HG02798 (cell line): ENCODE measurements at regions not wholly inside any gene's neighbourhood (a gene's known extent, or its start where the extent isn't known, plus 50 kb on each side); places are given as distances from the start of the nearest gene placed in this dataset.
"Not testable (repeated sequence)": the region's sequence is repeated elsewhere in the genome, so short reads cannot be mapped to it uniquely, and the experiment has no call there.

Experiments
- ATAC-seq: cut with Tn5 transposase; IDR thresholded peaks from one replicate; pipeline ENCODE4 v1.9.1; 2021; ENCODE audit warnings: mild to moderate bottlenecking; ENCODE audit not compliant: unreplicated experiment, poor library complexity

GRCh38 chr3:5463991-5464390, 276.5 kb downstream of the EDEM1 start:
- no peak for ATAC-seq

DNA sequence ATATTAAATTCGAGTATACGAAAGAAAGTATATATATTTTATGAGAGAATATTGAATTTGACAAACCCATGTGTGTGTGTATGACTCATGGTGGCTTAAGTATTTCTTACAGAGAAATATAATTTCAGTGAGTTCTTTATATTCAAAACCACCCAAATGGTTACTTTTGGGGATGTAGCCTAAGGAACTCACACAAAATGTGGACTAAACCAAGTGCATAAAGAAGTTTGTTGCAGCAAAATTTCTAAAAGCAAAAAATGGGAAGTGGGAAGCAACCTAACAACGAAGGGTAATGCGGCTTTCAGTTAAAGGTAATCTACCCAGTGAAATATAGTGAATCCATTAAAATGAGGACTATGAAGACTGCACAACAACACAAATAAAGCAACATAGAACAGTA, 277.1 kb downstream of the EDEM1 start:
- no peak for ATAC-seq

DNA sequence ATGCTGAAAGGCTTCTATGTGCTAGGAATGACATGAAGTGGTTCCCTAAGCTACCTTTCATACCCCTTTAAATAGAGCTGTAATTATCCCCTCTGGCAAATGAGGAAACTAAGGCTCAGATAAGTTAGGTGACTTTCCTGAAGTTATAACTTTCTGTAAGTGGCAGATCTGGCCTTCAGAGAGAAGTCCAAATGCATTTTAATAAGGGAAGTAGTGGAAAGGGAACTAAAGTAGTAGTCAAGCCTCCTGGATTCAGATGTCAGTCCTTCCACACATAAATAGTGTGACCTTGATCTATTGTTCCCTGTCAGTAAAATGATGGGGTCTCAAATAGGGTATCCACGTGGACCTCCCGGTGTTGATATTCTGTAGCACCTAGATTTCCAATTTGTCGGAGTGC, 277.7 kb downstream of the EDEM1 start:
- ATAC-seq: no peak

DNA sequence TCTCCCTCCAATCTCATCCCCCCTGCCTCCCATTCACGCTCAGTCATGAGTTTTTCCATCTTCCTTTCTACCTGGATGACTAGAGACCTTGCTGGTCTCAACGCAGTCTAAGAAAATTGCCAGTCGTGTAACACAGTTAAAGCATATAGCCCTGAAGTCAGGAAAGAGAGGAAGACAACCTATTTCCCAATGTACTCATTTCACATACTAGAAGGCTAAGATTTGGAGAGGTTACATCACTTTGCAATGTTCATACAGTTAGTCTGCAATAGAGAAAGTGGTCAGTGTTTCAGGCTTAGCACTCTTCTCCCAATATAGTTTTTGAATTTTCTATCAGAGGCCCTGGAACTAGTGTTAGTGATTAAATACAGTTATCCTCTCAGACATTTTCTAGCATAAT, 278.6 kb downstream of the EDEM1 start:
- no peak for ATAC-seq

GRCh38 chr3:5466717-5467116, 279.2 kb downstream of the EDEM1 start:
- ATAC-seq: no peak

- no peak for ATAC-seq
Measured at GRCh38 chr3:5473471-5473870, 286.0 kb downstream of the EDEM1 start.

GRCh38 chr3:5476403-5476802, 288.9 kb downstream of the EDEM1 start:
- no peak for ATAC-seq

- no peak for ATAC-seq
Measured at GRCh38 chr3:5479229-5479799, 291.8 kb downstream of the EDEM1 start.

GRCh38 chr3:5480190-5480589, 292.7 kb downstream of the EDEM1 start:
- no peak for ATAC-seq

DNA sequence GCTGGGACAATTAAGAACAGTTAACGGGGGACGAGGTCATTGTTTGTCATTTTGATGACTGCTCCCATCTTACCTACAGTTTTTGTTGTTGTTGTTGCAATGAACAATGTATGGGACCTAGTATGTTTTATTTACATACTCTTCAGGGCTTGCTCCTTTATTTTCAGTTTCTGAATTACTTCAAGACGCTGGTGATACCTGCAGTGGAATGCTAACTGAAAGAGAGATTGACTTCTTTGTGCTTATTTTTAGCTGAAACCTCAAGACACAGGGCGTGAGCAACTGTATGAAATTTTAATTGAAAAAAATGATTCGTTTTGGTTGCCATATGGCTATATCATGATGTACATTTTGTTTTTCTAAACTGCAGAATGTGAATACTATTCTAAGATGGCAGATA, 297.9 kb downstream of the EDEM1 start:
- ATAC-seq: peak; percentile 58

DNA sequence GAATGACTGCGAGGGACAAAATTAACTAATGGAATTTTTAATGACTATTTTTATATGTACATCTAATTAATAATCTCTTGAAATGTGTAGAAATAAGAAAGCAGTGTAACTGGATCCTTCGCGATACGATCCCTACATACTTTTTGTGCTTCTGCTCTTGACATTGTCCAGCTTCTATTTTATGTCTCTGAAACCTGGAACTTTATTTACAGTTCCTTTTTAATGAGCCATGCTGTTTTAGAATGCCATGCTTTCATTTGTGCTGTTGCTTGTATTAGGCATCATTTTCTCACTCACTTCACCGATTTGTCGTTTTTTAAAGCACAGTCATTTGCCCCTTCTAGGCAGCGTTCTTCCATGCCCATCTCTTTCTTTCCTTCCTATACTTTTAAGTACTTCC, 301.3 kb downstream of the EDEM1 start:
- no peak for ATAC-seq

DNA sequence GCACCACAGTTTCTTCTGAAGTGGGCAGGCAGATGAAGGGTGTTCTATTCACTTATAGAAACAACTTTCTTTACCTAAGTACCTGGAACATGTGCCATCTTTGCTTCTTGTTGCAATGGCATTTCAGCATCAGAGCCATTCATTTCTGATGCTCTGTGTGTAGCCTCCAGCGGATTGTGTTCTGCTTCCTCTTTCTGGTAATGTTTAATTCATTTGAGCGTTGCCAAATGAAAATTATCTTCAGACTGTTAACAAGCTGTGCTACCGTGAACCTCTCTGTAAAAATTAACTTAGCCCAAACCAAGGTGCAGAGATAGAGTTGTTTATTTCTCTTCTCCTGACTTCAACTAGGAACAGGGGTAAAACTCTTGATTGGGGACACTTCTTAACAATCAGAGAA, 302.0 kb downstream of the EDEM1 start:
- ATAC-seq: peak; percentile 53

DNA sequence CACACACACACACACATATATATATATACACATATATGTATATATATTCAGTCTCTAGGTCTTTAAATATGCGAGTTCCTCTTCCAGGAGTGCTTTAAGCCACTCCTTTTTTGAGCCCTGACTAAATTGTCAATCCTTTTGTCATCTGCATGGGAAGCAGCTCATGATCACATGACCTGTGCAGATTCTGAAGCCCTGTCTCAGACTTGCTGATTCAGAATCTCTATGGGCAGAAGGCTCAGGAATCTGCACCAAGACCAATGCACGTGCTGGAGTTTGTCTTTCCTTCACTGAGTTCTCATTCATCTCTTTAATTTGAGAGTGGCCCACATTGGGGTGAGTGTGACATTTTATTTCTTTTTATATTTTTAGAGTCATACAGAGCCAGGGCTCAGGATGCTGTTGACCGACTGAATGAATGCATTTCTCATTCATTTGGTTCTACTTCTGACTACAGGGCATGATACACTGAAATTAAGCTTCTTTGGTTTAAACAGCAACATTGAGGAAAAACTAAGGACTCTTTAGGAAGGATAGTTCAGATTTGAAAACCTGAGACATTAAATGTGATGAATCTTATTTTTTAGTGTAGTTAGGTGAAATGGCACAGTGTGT, 307.5 kb downstream of the EDEM1 start:
- no peak for ATAC-seq

- ATAC-seq: no peak
Measured at GRCh38 chr3:5497497-5497896, 310.0 kb downstream of the EDEM1 start.

- peak; percentile 31 for ATAC-seq
Measured at GRCh38 chr3:5498981-5499380, 311.5 kb downstream of the EDEM1 start.

- peak; percentile 81 for ATAC-seq
Measured at GRCh38 chr3:5499404-5499803, 311.9 kb downstream of the EDEM1 start.

DNA sequence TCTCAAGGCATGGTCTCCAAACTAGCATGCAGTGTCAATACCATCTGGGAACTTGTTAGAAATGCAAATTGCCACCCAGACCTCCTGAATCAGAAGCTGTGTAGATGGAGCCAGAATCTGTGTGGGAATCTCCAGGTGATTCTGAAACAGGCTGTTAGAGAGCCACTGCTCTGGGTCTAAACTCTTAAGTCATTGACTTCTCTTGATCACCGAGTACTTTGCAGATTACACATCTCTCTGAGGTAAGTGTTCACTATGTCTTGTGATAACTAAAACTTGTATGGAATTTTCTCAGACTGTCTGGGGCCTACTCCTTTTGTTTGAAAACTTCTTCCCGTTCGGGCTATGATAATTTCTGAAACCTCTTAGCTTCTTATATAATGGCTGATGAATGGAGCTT, 315.6 kb downstream of the EDEM1 start:
- no peak for ATAC-seq

- no peak for ATAC-seq
Measured at GRCh38 chr3:5504135-5504534, 316.6 kb downstream of the EDEM1 start.

DNA sequence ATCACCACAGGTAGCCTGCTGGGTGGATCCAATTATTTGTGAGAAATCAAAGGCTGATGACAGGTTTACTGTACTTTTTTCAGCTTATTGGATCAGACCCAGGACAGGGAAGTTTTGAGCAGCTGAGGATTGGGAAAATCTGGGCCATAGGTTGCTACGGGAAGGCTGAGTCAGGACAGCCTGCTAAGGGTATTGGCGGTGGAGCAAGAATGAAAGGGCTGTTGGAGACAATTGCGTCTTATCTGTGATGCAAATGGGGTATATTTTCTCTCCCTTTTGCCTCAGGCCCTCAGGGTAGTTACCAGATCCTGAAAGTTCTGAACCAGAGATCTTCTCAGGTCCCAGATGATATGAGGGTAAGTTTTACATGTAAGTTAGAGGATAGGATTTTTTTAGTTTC, 317.7 kb downstream of the EDEM1 start:
- no peak for ATAC-seq

DNA sequence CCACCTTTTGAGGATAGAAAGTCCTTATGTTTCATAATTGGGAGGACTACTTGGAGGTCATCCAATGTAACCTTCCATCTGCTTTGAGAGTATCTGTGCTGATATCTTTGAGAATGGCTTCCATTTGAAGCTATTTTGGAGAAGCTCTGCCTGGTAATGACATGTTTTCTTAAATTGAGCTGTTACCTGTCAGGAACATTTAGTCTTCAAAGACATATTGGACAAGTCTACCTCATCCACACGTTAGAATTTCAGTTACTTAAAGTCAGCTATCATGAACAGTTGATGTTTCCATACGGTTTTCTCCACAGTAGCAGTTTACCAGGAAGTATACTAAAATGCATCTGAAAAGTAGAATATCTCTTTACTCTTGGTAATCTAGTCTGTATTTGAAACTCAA, 318.5 kb downstream of the EDEM1 start:
- no peak for ATAC-seq

DNA sequence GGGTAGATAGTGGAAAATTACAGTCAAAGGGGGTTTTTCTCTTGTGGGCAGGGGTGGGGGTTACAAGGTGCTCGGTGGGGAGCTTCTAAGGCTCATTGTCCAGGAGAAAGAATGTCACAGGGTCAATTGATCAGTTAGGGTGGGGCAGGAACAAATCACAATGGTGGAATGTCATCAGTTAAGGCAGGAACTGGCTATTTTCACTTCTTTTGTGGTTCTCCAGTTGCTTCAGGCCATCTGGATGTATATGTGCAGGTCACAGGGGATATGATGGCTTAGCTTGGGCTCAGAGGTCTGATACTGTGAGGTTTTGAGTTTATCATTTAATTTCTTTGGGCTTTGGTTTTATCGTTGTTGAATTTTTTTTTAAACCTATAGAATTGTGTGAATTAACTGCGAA, 321.4 kb downstream of the EDEM1 start:
- not testable (repeated sequence) for ATAC-seq

- no peak for ATAC-seq
Measured at GRCh38 chr3:5510300-5510699, 322.8 kb downstream of the EDEM1 start.

DNA sequence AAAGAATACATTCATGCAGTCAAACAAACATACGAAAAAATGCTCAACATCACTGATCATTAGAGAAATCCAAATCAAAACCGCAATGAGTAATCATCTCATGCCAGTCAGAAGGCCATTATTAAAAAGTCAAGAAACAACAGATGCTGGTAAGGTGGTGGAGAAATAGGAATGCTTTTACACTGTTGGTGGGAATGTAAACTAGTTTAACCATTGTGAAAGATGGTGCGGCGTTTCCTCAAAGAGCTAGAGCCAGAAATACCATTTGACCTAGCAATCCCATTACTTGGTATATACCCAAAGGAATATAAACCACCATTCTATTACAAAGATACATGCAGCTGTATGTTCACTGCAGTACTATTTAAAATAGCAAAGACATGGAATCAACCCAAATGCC, 330.4 kb downstream of the EDEM1 start:
- no peak for ATAC-seq
